H1 (cell line): ENCODE measurements at regions not wholly inside any gene's neighbourhood (a gene's known extent, or its start where the extent isn't known, plus 50 kb on each side); places are given as distances from the start of the nearest gene placed in this dataset.

Experiments used
- CTCF ChIA-PET: fragments of 300-600 bp; sonication (Branson Sonifier 250); formaldehyde crosslinking; loops from one replicate; lab custom pipeline; 2021; ENCODE audit not compliant: partially characterized antibody; lab: Charles Lee
- POLR2A ChIA-PET: fragments of 300-600 bp; sonication (Branson Sonifier 250); formaldehyde crosslinking; loops from one replicate; lab custom pipeline; 2021; ENCODE audit warnings: inconsistent platforms; ENCODE audit not compliant: partially characterized antibody; lab: Charles Lee
- DNase-seq, 2 experiments: peaks; one replicate each; pipeline versions ENCODE4 v3.0.0 to v3.0.0-alpha.2; 2010 to 2022; ENCODE audit warnings: low spot score in 2 of 2, low read depth in 1 of 2, mixed read lengths in 1 of 2
- FAIRE-seq: peaks from 2 replicates; lab custom pipeline; 2011; peaks lifted over from hg19 to GRCh38; lab: Jason Lieb, UNC
- H2AFZ ChIP-seq: 2 replicates; pipeline ENCODE4 v1.8.1; 2012; ENCODE audit warnings: low read length, inconsistent platforms
- H2AK5ac ChIP-seq: 2 replicates; pipeline ENCODE4 v1.6.1; 2013; ENCODE audit warnings: low read depth, low read length
- H2BK120ac ChIP-seq: replicated peaks from 2 replicates; pipeline ENCODE3; 2013; ENCODE audit warnings: low read depth, low read length, inconsistent platforms
- H2BK12ac ChIP-seq: 2 replicates; pipeline ENCODE4 v1.6.1; 2013; ENCODE audit warnings: low read depth, low read length
- H2BK15ac ChIP-seq: 2 replicates; pipeline ENCODE4 v1.6.1; 2013; ENCODE audit warnings: low read length
- H2BK20ac ChIP-seq: 2 replicates; pipeline ENCODE4 v1.6.1; 2013; ENCODE audit warnings: low read length
- H2BK5ac ChIP-seq: 2 replicates; pipeline ENCODE4 v1.6.1; 2013; ENCODE audit warnings: low read depth, low read length
- H3K14ac ChIP-seq: 2 replicates; pipeline ENCODE4 v1.6.1; 2013; ENCODE audit warnings: inconsistent platforms; ENCODE audit not compliant: insufficient read length
- H3K18ac ChIP-seq: 2 replicates; pipeline ENCODE4 v1.6.1; 2013; ENCODE audit warnings: low read length; ENCODE audit errors: extremely low read depth
- H3K23ac ChIP-seq: 2 replicates; pipeline ENCODE4 v1.6.1; 2013; ENCODE audit warnings: inconsistent platforms; ENCODE audit not compliant: insufficient read length
- H3K23me2 ChIP-seq: 2 replicates; pipeline ENCODE4 v1.6.1; 2013; ENCODE audit warnings: low read depth, low read length
- H3K27ac ChIP-seq: 2 replicates; pipeline ENCODE4 v1.6.1; 2011; ENCODE audit warnings: low read depth, low read length, inconsistent platforms
- H3K27me3 ChIP-seq, 4 experiments: replicated peaks in 1 of 4; 1 replicate in 1 of 4; 2 replicates in 3 of 4; pipeline versions ENCODE4 v1.6.1 to v1.8.1; 2011 to 2013; ENCODE audit warnings: low read length in 3 of 4, mild to moderate bottlenecking in 3 of 4, inconsistent platforms in 2 of 4, mixed read lengths in 2 of 4, moderate library complexity in 1 of 4; ENCODE audit not compliant: control insufficient read depth in 3 of 4, insufficient read depth in 3 of 4; ENCODE audit errors: extremely low read depth in 1 of 4
- H3K36me3 ChIP-seq, 4 experiments: 2 replicates each; pipeline versions ENCODE4 v1.6.1 to v1.8.1; 2011 to 2013; ENCODE audit warnings: mild to moderate bottlenecking in 4 of 4, low read length in 3 of 4, moderate library complexity in 2 of 4, control low read depth in 1 of 4, inconsistent platforms in 1 of 4; ENCODE audit not compliant: insufficient read depth in 4 of 4, control insufficient read depth in 2 of 4
- H3K4ac ChIP-seq: replicated peaks from 2 replicates; pipeline ENCODE3; 2013; ENCODE audit warnings: low read length, low read depth, mixed read lengths, inconsistent platforms; ENCODE audit not compliant: insufficient read length
- H3K4me1 ChIP-seq, 4 experiments: replicated peaks in 1 of 4; 1 replicate in 1 of 4; 2 replicates in 3 of 4; pipeline versions ENCODE4 v1.6.1 to v1.8.1; 2011 to 2013; ENCODE audit warnings: low read length in 3 of 4, inconsistent platforms in 2 of 4, mixed read lengths in 1 of 4; ENCODE audit not compliant: insufficient read depth in 4 of 4, control insufficient read depth in 3 of 4
- H3K4me2 ChIP-seq, 2 experiments: 2 replicates each; pipeline versions ENCODE4 v1.6.1 to v1.8.1; 2011 to 2013; ENCODE audit warnings: low read depth in 2 of 2, low read length in 2 of 2, control low read depth in 1 of 2, inconsistent platforms in 1 of 2, mild to moderate bottlenecking in 1 of 2; ENCODE audit not compliant: insufficient read depth in 1 of 2
- H3K4me3 ChIP-seq, 4 experiments: fragments of 200-600, 300-600 bp in 1 of 4; sonication (generic), shearing (Covaris generic), sonication (Bioruptor Twin) in 1 of 4; 2 replicates each; pipeline versions ENCODE4 v1.5.1 to v1.8.1; 2011 to 2016; ENCODE audit warnings: low read length in 4 of 4, low read depth in 3 of 4, control low read depth in 2 of 4, inconsistent platforms in 2 of 4, mild to moderate bottlenecking in 2 of 4, mixed read lengths in 1 of 4, moderate library complexity in 1 of 4; ENCODE audit not compliant: insufficient read depth in 2 of 4; ENCODE audit errors: extremely low read depth in 1 of 4
- H3K56ac ChIP-seq: replicated peaks from 2 replicates; pipeline ENCODE3; 2013; ENCODE audit warnings: low read depth, mild to moderate bottlenecking, mixed read lengths, low read length, inconsistent platforms; ENCODE audit not compliant: insufficient read length
- H3K79me1 ChIP-seq: 2 replicates; pipeline ENCODE4 v1.6.1; 2013; ENCODE audit warnings: low read depth, low read length, control low read depth
- H3K79me2 ChIP-seq, 2 experiments: 2 replicates each; pipeline versions ENCODE4 v1.6.1 to v1.8.1; 2012 to 2013; ENCODE audit warnings: low read length in 2 of 2, mild to moderate bottlenecking in 2 of 2, inconsistent platforms in 1 of 2; ENCODE audit not compliant: insufficient read depth in 2 of 2, control insufficient read depth in 1 of 2
- H3K9ac ChIP-seq, 4 experiments: replicated peaks in 1 of 4; 1 replicate in 1 of 4; 2 replicates in 3 of 4; pipeline versions ENCODE4 v1.6.1 to v1.8.1; 2011 to 2013; ENCODE audit warnings: low read depth in 3 of 4, low read length in 3 of 4, control low read depth in 2 of 4, mild to moderate bottlenecking in 2 of 4, moderate library complexity in 2 of 4, inconsistent platforms in 1 of 4; ENCODE audit errors: extremely low read depth in 1 of 4
- H3K9me3 ChIP-seq, 2 experiments: 2 replicates each; pipeline versions ENCODE4 v1.6.1 to v1.8.1; 2012 to 2013; ENCODE audit warnings: mild to moderate bottlenecking in 2 of 2, moderate library complexity in 2 of 2, control low read depth in 1 of 2, inconsistent platforms in 1 of 2, low read depth in 1 of 2, low read length in 1 of 2, mixed read lengths in 1 of 2; ENCODE audit not compliant: insufficient read depth in 2 of 2
- H4K20me1 ChIP-seq, 2 experiments: replicated peaks in 1 of 2; 2 replicates each; pipeline versions ENCODE3 to v1.8.1; 2011 to 2013; ENCODE audit warnings: inconsistent platforms in 2 of 2, low read length in 2 of 2, mild to moderate bottlenecking in 1 of 2; ENCODE audit not compliant: insufficient read depth in 2 of 2, control insufficient read depth in 1 of 2
- H4K5ac ChIP-seq: 2 replicates; pipeline ENCODE4 v1.6.1; 2013; ENCODE audit warnings: low read length, low read depth, mixed read lengths, inconsistent platforms; ENCODE audit not compliant: insufficient read length
- H4K8ac ChIP-seq: 2 replicates; pipeline ENCODE4 v1.8.0; 2013; ENCODE audit warnings: mild to moderate bottlenecking, moderate library complexity, low read length, inconsistent platforms; ENCODE audit not compliant: insufficient read depth; ENCODE audit errors: extremely low read depth
- H4K91ac ChIP-seq: replicated peaks from 2 replicates; pipeline ENCODE3; 2013; ENCODE audit warnings: low read length, mixed read lengths, inconsistent platforms; ENCODE audit not compliant: insufficient read length
- ASH2L ChIP-seq: fragments of 200-600, 300-600 bp; sonication (generic); IDR thresholded peaks from one replicate; pipeline ENCODE4 v1.7.1; 2017; ENCODE audit warnings: low read length
- BCL11A ChIP-seq, 2 experiments: IDR thresholded peaks; one replicate each; pipeline ENCODE4 v1.6.1; 2011; ENCODE audit warnings: low read depth in 2 of 2, low read length in 2 of 2, mild to moderate bottlenecking in 2 of 2
- CREB1 ChIP-seq: IDR thresholded peaks from 2 replicates; pipeline ENCODE4 v1.6.1; 2012; ENCODE audit warnings: inconsistent platforms
- E2F6 ChIP-seq: IDR thresholded peaks from 2 replicates; pipeline ENCODE4 v1.6.1; 2012; ENCODE audit warnings: inconsistent platforms
- JUND ChIP-seq: IDR thresholded peaks from 2 replicates; pipeline ENCODE4 v1.6.1; 2011; ENCODE audit warnings: mild to moderate bottlenecking, improper control_type of control experiment, low read length
- RFX5 ChIP-seq: IDR thresholded peaks from 2 replicates; pipeline ENCODE4 v1.6.1; 2011; ENCODE audit warnings: low read depth, low read length, improper control_type of control experiment, borderline replicate concordance
- SAP30 ChIP-seq: fragments of 300-600 bp; sonication (generic); IDR thresholded peaks from 2 replicates; pipeline ENCODE4 v1.7.1; 2012; ENCODE audit warnings: low read length, moderate library complexity, mild to moderate bottlenecking, inconsistent platforms; ENCODE audit not compliant: insufficient read depth, insufficient replicate concordance
- TEAD4 ChIP-seq: IDR thresholded peaks from 2 replicates; pipeline ENCODE4 v1.6.1; 2012; ENCODE audit warnings: low read depth, low read length, inconsistent platforms, mixed read lengths
- WGBS, 2 experiments: shearing (Covaris generic) in 1 of 2; methylation state at CpG; one replicate each; pipeline versions ENCODE4 v1.1.6 to v1.1.7; 2013 to 2015; ENCODE audit warnings: low lambda C conversion rate in 2 of 2, mixed read lengths in 2 of 2, inconsistent platforms in 1 of 2, low coverage in 1 of 2, missing lambda C conversion rate in 1 of 2; ENCODE audit not compliant: insufficient replicate concordance in 2 of 2, insufficient coverage in 1 of 2, insufficient read length in 1 of 2; ENCODE audit errors: extremely low coverage in 1 of 2, missing lambda C conversion rate in 1 of 2; 5-methylcytosine and 5-hydroxymethylcytosine counted together

- no peak overlapping the region for H3K18ac ChIP-seq
- no peak overlapping the region for H2BK120ac ChIP-seq
- no peak overlapping the region for H3K56ac ChIP-seq
- H3K23me2 ChIP-seq = no peaks in the 10 kb centered on the region
- FAIRE-seq = no peak
- H2BK12ac ChIP-seq = no peak overlapping the region
- no peaks in the 10 kb centered on the region for H3K9me3 ChIP-seq
- no peak overlapping the region for H3K27ac ChIP-seq
- 0 out of 2 replicates have a peak overlapping the region, but pooled peaks have one; percentile 35 for H2BK5ac ChIP-seq
- no peaks in the 10 kb centered on the region for H3K36me3 ChIP-seq
- DNase-seq = no peak
- no peaks in the 10 kb centered on the region for H3K79me1 ChIP-seq
- H2BK15ac ChIP-seq = no peak overlapping the region
- ChIA-PET CTCF (no interaction called here), POLR2A (no interaction called here)
- no peak overlapping the region for H3K4me2 ChIP-seq
- WGBS, 2 experiments = 86% methylated on average over 11 of the region's 11 CpGs; no CpG with 5 or more reads in 1 of the 2 experiments
- H3K14ac ChIP-seq = no peak overlapping the region
- H3K4ac ChIP-seq = no peak overlapping the region
- H3K4me1 ChIP-seq = peaks cover 0 to 3% (median 0%) of the 10 kb centered on the region in 4 experiments; a peak in 1 of 7 replicates
- no peak overlapping the region for H2AK5ac ChIP-seq
- H3K23ac ChIP-seq = no peak overlapping the region
- H3K4me3 ChIP-seq = no peak overlapping the region
- H4K91ac ChIP-seq = no peak overlapping the region
- peak overlapping the region; percentile 48 for H4K8ac ChIP-seq
- H3K9ac ChIP-seq = no peak overlapping the region
- peak overlapping the region; percentile 84; the same call in 1 of the 2 replicates for H2AFZ ChIP-seq
- no peak overlapping the region for H2BK20ac ChIP-seq
- no peaks in the 10 kb centered on the region for H3K79me2 ChIP-seq
- peaks cover 0 to 2% (median 0%) of the 10 kb centered on the region in 4 experiments; a peak in 1 of 7 replicates for H3K27me3 ChIP-seq
- no peak overlapping the region for H4K5ac ChIP-seq
- no peaks in the 10 kb centered on the region for H4K20me1 ChIP-seq
- TF ChIP-seq SAP30 (no peak), BCL11A (IDR thresholded peaks at IDR 0.05; ENCODE audit: low read depth in 2 of 2, low read length in 2 of 2) (no peak), E2F6 (no peak), JUND (no peak), TEAD4 (no peak), CREB1 (no peak), RFX5 (no peak), ASH2L (no peak)
These were observed 1039.2 kb downstream of the TBC1D22A start for GRCh38 chr22:47801541-47802245.
